Hematopoietic multipotent progenitor cell treated with erythropoietin and hydrocortisone succinate and interleukin-3 and kit ligand, for 8 days (in vitro differentiated cells): ENCODE measurements at regions not wholly inside any gene's neighbourhood (a gene's known extent, or its start where the extent isn't known, plus 50 kb on each side); places are given as distances from the start of the nearest gene placed in this dataset.
A peak's percentile ranks its signal among the peaks of the same experiment; 100 is the strongest.

Experiments
- DNase-seq: peaks from one replicate; pipeline ENCODE4 v3.0.0-alpha.2; 2015

DNA sequence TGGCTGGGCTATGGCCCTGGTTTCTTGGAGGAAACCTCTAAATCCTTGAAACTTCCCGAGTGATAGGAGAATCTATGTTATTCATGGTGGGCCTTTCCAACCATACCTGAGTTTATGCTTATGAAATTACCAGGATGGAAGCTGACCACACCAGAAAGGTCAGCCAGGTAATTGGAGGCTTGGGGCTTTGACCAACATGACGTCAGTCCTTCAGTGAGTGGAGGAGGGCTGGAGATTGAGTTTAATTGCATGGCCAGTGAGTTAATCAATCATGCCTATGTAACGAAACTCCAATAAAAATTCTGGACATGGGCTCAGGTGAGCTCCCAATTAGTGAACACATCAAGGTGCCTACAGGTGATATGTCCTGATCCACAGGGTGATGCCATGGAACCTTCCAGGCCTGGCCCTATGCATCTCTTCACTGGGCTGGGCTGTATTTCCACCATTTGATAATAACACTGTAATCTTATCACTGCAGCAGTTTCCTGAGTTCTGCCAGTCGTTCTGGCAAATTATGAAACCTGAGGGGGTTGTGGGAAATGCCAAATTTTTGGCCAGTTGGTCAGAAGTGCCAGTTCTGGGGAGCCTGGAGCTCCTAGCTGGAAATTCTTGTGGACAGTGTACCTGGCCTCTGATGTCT is 106.5 kb downstream of the CDH26 start:
- peak; percentile 27 for DNase-seq

DNA sequence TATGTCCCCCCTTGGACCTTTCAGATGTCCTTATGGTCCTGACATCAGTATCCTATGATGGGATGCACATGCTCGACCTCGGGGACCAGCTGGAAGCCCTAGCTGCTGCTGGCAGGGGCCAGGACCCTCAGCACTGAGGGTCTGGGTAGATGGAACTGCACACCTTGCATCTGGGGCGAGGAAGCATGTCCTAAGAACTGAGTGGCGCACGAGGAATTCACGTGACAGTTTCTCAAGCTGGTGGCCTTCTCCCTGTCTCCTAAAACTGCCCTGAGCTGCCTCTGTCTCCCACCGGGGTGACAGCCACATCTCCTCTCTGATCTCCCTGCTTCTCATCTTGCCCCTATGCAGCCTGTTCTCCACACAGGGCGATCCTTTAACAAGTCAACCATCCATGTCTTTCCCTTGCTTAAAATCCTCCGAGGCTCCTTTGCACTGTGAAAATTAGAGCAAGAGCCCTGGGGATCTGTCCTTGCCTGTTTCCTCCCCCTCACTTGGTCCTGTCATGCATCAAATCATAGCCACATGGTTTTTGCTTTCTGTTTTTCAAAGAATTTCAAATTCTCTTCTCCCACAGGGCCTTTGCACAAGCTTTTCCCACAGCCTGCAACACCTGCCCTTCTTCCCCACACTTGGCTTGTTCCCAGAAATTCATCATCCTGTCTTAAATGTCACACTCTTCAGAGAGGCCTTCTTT is 107.7 kb downstream of the CDH26 start:
- DNase-seq, result no peak

DNA sequence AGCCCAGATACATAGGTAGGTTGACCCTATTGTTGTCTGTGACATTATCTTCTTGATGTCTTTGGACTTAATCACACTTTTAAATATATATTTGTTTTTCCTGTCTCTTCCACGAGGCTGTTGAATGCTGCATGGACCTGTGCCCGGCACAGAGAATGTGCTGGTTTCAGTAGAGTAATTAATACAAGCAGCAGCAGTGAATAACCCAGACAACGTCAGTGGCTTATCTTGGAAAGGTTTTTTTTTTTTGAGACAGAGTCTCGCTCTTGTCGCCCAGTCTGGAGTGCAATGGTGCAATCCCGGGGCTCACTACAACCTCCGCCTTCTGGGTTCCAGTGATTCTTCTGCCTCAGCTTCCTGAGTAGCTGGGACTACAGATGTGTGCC is 108.2 kb downstream of the CDH26 start:
- DNase-seq, result no peak

DNA sequence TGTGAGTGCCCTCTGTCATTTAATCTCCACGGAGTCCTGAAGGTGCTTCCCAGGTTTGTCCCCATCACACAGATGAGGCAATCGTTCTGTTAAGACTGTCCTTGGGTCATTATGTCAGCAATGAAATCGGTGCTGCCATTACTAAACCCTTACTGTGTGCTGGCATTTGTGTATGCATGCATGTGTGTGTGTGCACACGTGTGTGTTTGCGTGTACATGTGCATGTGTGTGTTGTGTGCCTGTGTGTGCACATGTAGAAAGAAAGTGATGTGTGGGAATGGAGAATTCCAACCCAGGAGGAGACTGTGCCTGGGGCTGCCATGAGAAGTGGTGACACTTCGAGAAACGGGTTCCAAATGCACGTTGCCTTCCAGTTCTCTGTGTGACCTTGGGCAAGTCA is 110.3 kb downstream of the CDH26 start:
- DNase-seq, result no peak

DNA sequence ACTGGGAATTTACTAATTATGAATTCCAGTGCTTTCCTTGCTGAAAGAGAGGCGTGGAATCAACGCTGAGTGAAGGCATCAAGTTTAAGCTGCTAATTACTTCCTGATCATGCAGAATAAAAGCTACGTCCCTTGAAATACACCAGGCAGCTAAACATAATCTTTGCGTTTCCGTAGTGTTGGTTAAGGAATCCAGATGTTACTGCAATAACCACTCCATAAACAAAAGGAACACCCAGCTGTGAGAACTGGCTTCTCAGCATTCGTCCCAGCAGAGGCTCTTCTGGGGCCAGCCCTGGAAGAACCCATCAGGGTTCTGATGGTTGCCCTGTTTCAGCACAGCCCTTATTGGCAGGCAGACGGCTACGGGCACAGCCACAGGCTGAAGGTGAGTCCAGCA is 111.4 kb downstream of the CDH26 start:
- no peak for DNase-seq

DNA sequence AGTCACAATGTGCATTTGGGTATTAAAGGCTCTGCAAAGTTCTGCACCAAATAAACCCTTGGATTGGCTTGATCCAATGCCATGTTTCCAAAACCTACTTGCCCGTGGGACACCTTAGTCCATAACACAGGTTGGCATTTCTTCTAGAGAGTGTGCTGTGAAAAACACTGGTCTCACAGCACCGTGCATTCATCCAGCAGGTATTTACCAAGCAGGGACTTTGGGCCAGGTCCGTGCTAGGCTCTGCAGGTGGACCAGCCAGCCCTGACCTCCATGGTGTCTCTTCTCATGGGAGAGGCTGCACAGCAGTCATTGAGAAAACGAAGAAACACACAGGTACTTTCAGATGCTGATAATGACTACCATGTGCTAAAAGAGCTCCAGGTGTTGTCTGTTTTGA is 112.6 kb downstream of the CDH26 start:
- DNase-seq, result no peak

DNA sequence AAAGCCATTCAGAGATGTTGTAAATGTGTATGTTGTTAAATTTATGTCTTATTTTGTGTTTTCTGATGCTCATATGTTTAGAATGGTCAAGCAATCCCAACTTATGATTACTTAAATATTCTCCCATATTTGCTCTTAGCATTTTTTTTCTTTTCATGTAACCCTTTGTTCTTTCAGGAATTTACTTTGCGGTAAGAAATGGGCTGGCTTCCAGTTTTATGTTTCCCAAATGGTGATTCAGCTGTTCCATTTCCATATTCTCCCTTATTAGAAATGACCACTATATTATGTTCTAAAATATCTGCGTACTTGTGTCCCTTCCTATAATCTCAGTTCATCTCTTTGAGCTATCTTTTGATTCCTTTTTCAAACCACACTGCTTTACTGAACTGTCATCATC is 113.7 kb downstream of the CDH26 start:
- no peak for DNase-seq

DNA sequence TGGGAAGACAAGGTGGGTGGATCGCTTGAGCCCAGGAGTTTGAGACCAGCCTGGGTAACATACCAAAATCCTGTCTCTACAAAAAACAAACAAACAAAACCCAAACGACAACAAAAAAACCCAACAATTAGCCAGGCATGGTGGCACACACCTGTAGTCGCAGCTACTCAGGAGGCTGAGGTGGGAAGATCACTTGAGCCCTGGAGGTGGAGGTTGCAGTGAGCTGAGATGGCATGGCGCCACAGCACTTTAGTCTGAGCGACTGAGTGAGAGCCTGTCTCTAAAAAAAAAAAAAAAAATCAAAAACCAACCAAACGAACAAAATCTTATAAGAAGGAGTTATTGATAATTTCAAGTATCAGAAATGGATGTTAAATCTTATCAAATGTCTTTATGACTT is 114.9 kb downstream of the CDH26 start:
- no peak for DNase-seq

DNA sequence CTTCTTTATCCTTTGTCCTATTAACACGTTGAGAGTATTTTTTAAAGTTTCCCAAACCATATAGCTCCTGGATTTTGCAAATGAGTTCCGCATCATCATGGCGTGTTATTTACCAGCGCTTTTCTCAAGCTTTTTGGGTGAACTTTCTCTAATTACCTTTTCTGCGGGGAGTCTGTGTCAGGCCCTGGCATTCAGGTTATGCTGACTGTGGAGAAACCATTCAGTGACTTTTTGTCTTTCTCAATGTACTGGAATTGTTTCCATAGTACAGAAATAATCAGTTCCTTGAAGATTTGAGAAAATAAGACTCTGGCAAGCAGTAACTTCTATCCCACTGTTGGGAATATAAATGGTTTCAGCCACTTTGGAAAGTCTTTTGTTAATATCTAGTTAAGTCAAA is 115.3 kb downstream of the CDH26 start:
- no peak for DNase-seq

DNA sequence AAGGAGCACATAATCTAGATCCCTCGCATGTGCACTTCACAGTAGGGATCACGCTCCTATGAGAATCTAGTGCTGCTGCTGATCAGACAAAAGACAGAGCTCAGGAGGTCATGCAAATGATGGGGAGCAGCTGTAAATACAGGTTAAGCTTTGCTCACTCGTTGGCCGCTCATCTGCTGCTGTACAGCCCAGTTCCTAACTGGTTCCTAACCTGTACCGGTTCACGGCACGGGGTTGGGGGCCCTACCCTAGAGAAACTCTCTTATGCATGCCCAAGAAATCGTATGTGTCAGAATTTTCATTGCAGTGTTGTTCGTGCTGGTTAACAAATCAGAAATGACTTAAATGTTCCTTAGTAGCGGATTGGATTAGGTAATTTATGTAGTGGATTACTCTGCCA is 116.1 kb downstream of the CDH26 start:
- DNase-seq, result no peak

DNA sequence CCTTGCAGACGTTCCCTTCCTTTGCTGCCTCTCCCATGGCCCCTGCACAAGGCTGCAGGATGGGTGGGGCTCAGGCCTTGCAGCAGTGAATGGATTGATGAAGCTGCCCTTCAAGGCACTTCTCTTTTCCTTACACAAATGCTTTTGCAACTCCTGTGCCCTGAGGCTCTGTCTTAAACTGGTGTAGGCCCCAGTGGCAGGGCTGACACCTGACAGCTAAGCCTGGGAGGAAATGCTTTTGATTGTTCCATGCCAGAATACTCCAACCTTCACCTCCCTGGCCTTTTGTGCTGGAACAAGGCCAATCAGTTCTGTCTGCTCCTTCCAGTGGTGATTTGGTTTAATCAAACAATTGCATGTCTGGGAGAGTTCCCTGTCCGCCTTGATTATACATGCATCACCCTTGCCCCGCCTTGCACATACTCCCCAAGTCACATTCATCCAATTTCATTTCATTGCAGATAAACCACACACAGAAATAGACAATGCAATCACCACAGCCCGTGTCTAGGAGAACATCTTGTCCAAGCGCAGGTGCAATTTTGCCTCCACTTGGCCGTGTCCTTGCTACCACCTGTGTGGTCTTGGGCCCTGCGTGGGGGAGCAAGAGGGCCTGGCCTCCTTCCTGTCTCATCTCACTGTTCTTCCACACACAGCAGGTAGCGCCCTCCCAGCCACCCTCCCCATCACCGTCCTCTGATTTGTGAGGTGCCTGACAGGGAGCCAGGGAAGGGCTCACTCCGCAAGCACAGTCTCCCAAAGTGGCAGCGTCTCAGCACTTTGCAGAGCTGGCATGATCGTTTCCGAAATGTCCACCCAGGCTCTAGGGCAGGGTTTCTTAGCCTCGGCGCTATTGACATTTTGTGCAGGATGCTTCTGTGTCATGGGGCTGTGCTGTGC is 120.4 kb downstream of the CDH26 start:
- peak; percentile 59 for DNase-seq

DNA sequence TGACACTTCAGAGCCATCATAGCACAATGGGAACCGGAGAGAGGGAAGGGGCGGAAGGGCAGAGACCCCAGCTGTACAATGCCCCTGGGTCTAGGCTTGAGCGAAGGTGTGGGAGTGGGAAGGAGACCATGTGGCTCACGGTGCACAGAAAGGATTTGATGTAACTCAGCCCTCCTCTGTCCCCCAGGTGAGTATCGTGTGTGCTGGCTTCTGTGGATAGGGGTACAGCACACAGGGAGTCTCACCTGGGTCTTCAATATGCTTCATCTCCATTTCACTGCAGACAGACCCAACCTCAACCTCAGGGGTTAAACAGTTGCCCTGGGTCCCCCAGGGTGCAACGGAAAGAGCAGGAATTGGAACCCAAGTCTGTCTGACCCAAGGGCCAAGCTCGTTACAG is 122.2 kb downstream of the CDH26 start:
- DNase-seq, result no peak

DNA sequence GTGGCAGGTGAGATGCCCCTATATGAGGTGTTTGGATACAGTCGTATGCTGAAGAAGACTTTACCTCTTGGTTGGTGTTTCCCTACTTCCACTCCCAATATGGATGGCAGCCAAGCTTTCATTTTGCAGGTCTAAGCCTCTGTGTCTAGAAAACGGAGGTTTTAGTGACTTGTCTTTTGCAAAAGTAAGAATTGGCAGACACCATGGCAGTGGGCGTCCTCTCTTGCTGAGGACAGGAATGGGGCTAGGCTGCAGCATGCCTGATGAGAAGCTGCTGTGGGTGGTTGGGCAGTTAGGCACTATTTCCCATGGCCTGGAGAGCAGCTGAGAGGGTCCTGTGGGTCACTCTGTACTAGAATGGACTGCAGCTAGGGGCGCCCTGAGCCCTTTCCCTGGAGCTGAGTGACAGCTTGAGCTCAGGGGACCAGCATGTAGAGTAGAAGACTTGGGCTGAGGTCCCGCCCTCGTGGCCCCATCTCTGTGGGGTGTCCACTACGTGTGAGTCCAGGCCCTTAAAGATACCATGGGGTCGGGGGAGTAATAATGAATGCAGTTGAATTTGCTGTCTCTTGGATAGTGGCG is 127.4 kb downstream of the CDH26 start:
- no peak for DNase-seq

DNA sequence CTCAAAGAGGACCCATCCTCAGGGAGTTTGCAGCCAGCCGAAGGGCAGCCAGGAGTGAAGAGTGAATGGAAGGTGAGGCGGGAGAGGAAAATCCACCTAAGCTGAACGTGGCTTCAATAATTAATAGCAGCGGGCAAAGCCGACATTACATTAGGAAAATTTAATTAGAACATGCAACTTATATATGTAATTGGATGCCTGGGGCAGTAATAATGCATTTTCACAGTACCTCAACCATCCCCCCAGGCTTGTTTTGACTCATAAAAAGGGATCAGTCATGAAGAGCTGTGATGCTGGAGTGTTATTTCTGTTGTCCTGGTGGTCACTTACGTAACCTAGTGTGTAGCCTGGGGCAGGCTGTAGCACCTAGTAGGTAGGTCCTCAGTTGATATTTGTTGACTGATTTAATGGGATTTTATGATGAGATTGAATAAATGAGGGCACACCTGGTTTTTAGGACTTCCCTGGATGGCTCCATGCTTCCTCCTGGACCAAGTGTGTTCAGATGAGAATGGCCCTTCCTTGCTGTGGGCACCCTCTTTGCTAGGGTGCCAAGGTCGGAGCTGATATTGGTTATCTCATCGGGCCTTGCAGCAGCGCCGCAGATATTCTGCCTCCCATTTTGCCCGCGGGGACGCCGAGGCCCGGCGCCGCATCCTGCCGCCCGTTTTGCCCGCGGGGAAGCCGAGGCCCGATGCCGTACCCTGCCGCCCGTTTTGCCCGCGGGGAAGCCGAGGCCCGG is 128.8 kb downstream of the CDH26 start:
- no peak for DNase-seq

DNA sequence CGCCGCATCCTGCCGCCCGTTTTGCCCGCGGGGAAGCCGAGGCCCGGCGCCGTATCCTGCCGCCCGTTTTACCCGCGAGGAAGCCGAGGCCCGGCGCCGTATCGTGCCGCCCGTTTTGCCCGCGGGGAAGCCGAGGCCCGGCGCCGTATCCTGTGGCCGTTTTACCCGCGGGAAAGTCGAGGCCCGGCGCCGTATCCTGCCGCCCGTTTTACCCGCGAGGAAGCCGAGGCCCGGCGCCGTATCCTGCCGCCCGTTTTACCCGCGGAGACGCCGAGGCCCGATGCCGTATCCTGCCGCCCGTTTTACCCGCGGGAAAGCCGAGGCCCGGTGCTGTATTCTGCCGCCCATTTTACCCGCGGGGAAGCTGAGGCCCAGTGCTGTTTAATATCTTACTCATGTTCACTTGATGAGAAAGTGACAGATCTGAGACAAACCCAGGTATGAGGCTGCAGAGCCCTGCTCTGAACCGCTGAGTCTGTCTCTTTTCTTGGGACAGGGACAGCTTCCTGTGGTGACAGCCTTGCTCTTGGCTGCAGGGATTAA is 129.4 kb downstream of the CDH26 start:
- no peak for DNase-seq

DNA sequence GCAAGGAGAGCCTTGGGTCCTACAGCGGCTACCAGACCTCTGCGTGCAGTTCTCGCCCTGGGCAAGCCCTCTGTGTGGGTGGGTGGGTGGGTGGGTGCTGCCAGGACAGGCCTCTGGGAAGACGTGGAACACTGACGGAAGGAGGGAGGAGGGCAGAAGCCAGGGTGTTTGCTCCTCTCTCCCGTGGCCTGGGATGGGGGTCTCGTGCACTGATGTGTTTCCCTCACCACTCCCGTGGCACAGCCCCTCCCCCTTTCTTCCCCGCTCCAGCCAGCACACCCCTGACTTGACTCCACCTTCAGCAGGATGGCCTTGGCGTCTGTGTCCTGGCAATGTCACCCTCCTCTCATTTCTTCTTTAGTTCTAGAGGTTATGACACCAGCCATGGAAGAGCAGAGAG is 130.0 kb downstream of the CDH26 start:
- DNase-seq, result no peak

DNA sequence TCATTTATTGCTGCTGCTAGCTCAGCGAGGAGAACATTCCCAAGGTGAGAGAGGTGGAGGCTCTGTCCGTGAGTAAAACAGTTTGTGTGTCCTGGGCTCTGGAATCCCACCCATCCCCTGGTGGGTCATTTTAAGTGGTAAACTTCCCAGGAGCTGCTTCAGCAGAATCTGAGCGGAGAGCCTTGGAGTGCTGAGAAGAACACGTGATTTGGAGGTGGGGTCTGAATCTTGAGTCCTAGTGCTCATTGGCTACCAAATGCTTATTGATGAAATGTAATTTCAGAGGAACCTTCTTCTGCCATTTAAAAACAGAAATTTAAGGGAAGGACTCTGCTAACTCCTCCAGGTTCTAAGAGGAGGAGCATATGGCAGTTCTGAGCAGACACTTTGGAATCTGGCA is 132.4 kb downstream of the CDH26 start:
- DNase-seq, result no peak

DNA sequence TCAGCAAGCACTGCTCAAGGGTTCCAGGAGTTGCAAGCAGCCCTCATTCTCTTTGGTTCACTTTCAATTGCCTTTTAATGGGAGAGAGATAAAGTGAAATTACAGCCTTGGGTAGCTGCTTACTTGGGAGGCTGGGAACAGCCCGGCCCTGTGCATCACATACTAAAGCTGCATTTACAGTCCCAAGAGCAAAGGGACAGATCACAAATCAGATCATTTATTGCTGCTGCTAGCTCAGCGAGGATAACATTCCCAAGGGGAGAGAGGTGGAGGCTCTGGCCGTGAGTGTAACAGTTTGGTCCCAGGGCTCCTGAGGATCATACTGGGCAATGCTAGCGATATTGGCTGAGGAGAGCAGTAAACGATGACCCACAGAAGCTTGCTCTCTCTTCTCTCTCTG is 133.1 kb downstream of the CDH26 start:
- no peak for DNase-seq

DNA sequence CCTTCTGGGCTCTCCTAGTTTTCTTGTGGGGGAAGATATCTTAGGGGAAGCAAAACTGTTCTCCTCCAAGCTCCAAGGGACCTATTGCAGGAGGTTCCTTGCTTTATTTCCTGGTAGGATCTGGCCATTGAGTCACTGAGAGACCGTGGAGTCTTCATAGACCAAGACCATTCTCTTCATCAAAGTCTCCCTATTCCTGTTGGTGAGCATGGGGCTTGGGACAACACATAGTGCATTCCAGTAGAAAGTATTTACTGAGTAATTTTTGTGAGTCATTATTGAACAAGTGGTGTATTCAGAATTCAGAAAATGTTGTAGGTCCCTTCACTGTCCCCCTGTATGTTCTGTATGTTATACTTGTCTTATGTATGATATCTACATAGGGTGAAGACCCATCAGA is 133.6 kb downstream of the CDH26 start:
- DNase-seq, result no peak

DNA sequence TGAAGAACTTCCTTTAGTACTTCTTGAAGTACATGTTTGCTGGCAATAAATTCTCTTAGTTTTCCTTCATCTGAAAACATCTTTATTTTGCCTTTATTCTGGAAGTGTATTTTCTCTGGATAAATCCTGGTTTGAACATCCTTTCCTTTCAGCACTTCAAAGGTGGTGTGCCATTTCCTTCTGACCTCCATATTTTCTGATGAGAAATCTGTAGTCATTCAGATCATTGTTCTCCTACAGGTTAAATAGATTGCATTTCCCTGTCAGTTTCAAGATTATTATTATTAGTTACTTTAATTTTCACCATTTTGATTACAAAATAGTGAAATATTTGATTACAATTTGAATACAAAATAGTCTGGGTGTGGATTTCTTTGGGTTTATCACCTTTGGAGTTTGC is 134.5 kb downstream of the CDH26 start:
- DNase-seq, result no peak

DNA sequence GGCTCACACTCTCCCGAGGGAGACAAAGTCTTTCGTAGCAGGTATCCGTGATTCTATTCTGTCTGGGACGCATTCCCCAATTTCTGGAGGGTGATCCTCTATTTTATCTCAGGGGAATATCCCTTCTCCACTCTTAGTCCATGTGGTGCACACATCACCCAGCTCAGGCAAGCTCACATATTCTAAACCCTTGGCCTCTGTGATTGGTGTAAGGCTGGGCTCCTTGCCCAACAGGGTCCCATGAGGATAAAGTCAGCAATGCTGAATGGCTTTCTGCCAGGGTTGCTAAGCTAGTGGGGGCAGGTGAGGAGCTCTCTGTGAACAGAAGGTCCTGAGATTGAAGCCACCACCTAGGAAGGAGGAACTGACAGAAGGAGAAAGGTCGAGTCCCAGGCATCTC is 137.2 kb downstream of the CDH26 start:
- no peak for DNase-seq

DNA sequence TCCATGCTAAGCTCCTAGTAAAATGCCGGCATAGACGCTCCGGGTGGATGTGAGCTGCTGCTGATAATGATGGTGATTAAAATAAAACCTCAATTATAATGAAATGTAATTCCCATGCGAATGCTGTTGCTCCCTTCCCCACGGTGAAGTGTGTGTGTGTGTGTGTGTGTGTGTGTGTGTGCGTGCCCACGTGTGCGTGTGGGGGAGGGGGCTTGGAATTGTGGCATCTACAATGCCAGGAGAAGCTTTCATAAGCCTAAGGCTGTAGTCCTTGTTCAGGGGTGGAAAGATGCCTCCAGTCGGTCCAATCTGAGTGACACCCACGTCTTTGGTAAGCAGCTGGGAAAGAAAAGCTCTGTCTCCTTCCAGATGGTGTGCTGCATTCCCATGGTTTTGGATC is 137.9 kb downstream of the CDH26 start:
- DNase-seq, result no peak

DNA sequence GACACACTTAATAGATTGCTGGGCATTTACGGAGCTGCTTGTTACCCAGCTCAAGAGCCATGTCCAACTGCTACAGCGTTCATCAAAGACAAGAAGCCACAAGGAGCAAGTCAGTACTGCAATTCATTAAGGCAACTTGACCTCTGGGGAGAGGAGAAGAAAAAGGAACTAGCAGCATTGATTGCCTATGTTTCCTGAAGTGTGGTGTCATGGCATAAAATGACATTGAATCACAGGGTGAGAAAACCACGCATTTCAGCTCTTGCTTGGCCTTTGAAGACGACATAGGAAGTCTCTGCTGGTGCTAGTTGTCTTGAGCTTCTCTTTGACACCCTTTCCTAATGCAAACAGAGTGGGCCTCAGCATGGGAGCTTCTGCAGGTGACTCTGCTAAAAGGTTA is 139.1 kb downstream of the CDH26 start:
- DNase-seq, result no peak
